ENCODE measurements at regions not wholly inside any gene's neighbourhood (a gene's known extent, or its start where the extent isn't known, plus 50 kb on each side); places are given as distances from the start of the nearest gene placed in this dataset.
A peak's percentile ranks its signal among the peaks of the same experiment; 100 is the strongest.
"Not testable (repeated sequence)": the region's sequence is repeated elsewhere in the genome, so short reads cannot be mapped to it uniquely, and the experiment has no call there.

GRCh38 chrX:68983004-68983857 is 154.4 kb downstream of the EFNB1 start:
- Histone ChIP-seq H3K27ac (ENCODE audit: low read depth, low read length) (no peak overlapping the region), H3K27me3 (ENCODE audit: insufficient read depth, low read length) (no peaks in the 10 kb centered on the region), H3K4me3 (ENCODE audit: low read depth, low read length) (no peak overlapping the region), H3K79me2 (ENCODE audit: control insufficient read depth, insufficient read depth, low read length, unreplicated experiment) (no peaks in the 10 kb centered on the region), H3K4me1 (ENCODE audit: control insufficient read depth, insufficient read depth, low read length, unreplicated experiment) (no peaks in the 10 kb centered on the region), H3K36me3 (ENCODE audit: insufficient read depth, low read length) (no peaks in the 10 kb centered on the region), H2AFZ (ENCODE audit: low read length, unreplicated experiment) (no peak overlapping the region)

GRCh38 chrX:68982476-68982875 is 153.7 kb downstream of the EFNB1 start:
- no peak overlapping the region for H2AFZ ChIP-seq (ENCODE audit: low read length, unreplicated experiment)
- H3K4me1 ChIP-seq (ENCODE audit: control insufficient read depth, insufficient read depth, low read length, unreplicated experiment): no peaks in the 10 kb centered on the region
- H3K4me3 ChIP-seq (ENCODE audit: low read depth, low read length): no peak overlapping the region
- no peaks in the 10 kb centered on the region for H3K36me3 ChIP-seq (ENCODE audit: insufficient read depth, low read length)
- H3K27ac ChIP-seq (ENCODE audit: low read depth, low read length): no peak overlapping the region
- H3K79me2 ChIP-seq (ENCODE audit: control insufficient read depth, insufficient read depth, low read length, unreplicated experiment): no peaks in the 10 kb centered on the region
- no peaks in the 10 kb centered on the region for H3K27me3 ChIP-seq (ENCODE audit: insufficient read depth, low read length)

- Histone ChIP-seq H3K27me3 (ENCODE audit: insufficient read depth, low read length) (no peaks in the 10 kb centered on the region), H3K36me3 (ENCODE audit: insufficient read depth, low read length) (no peaks in the 10 kb centered on the region), H3K4me1 (ENCODE audit: control insufficient read depth, insufficient read depth, low read length, unreplicated experiment) (no peaks in the 10 kb centered on the region), H3K79me2 (ENCODE audit: control insufficient read depth, insufficient read depth, low read length, unreplicated experiment) (no peaks in the 10 kb centered on the region), H3K27ac (ENCODE audit: low read depth, low read length) (no peak overlapping the region), H2AFZ (ENCODE audit: low read length, unreplicated experiment) (no peak overlapping the region), H3K4me3 (ENCODE audit: low read depth, low read length) (no peak overlapping the region)
Observed at GRCh38 chrX:68980906-68981616, 152.2 kb downstream of the EFNB1 start.

- no peaks in the 10 kb centered on the region for H3K27me3 ChIP-seq (ENCODE audit: insufficient read depth, low read length)
- H3K36me3 ChIP-seq (ENCODE audit: insufficient read depth, low read length): no peaks in the 10 kb centered on the region
- no peak overlapping the region for H3K4me3 ChIP-seq (ENCODE audit: low read depth, low read length)
- no peaks in the 10 kb centered on the region for H3K79me2 ChIP-seq (ENCODE audit: control insufficient read depth, insufficient read depth, low read length, unreplicated experiment)
- H3K4me1 ChIP-seq (ENCODE audit: control insufficient read depth, insufficient read depth, low read length, unreplicated experiment): no peaks in the 10 kb centered on the region
- no peak overlapping the region for H2AFZ ChIP-seq (ENCODE audit: low read length, unreplicated experiment)
- no peak overlapping the region for H3K27ac ChIP-seq (ENCODE audit: low read depth, low read length)
Observed at GRCh38 chrX:68978655-68979054, 149.8 kb downstream of the EFNB1 start.

- Histone ChIP-seq H3K4me3 (ENCODE audit: low read depth, low read length) (no peak overlapping the region), H3K4me1 (ENCODE audit: control insufficient read depth, insufficient read depth, low read length, unreplicated experiment) (no peaks in the 10 kb centered on the region), H2AFZ (ENCODE audit: low read length, unreplicated experiment) (no peak overlapping the region), H3K36me3 (ENCODE audit: insufficient read depth, low read length) (no peaks in the 10 kb centered on the region), H3K79me2 (ENCODE audit: control insufficient read depth, insufficient read depth, low read length, unreplicated experiment) (no peaks in the 10 kb centered on the region), H3K27ac (ENCODE audit: low read depth, low read length) (no peak overlapping the region), H3K27me3 (ENCODE audit: insufficient read depth, low read length) (no peaks in the 10 kb centered on the region)
Observed at GRCh38 chrX:68978255-68978654, 149.4 kb downstream of the EFNB1 start.

- no peak overlapping the region for H3K27ac ChIP-seq (ENCODE audit: low read depth, low read length)
- H3K27me3 ChIP-seq (ENCODE audit: insufficient read depth, low read length): no peaks in the 10 kb centered on the region
- no peak overlapping the region for H2AFZ ChIP-seq (ENCODE audit: low read length, unreplicated experiment)
- no peaks in the 10 kb centered on the region for H3K36me3 ChIP-seq (ENCODE audit: insufficient read depth, low read length)
- no peak overlapping the region for H3K4me3 ChIP-seq (ENCODE audit: low read depth, low read length)
- no peaks in the 10 kb centered on the region for H3K79me2 ChIP-seq (ENCODE audit: control insufficient read depth, insufficient read depth, low read length, unreplicated experiment)
- H3K4me1 ChIP-seq (ENCODE audit: control insufficient read depth, insufficient read depth, low read length, unreplicated experiment): no peaks in the 10 kb centered on the region
Observed at GRCh38 chrX:68953331-68953730, 124.5 kb downstream of the EFNB1 start.

- H3K4me3 ChIP-seq (ENCODE audit: low read depth, low read length); H3K36me3 ChIP-seq (ENCODE audit: insufficient read depth, low read length); H3K27ac ChIP-seq (ENCODE audit: low read depth, low read length); H2AFZ ChIP-seq (ENCODE audit: low read length, unreplicated experiment); H3K4me1 ChIP-seq (ENCODE audit: control insufficient read depth, insufficient read depth, low read length, unreplicated experiment); H3K27me3 ChIP-seq (ENCODE audit: insufficient read depth, low read length); H3K79me2 ChIP-seq (ENCODE audit: control insufficient read depth, insufficient read depth, low read length, unreplicated experiment): not testable (repeated sequence)
Observed at GRCh38 chrX:68951942-68952619, 123.3 kb downstream of the EFNB1 start.

- no peaks in the 10 kb centered on the region for H3K79me2 ChIP-seq (ENCODE audit: control insufficient read depth, insufficient read depth, low read length, unreplicated experiment)
- peaks cover 6% of the 10 kb centered on the region for H3K4me1 ChIP-seq (ENCODE audit: control insufficient read depth, insufficient read depth, low read length, unreplicated experiment)
- no peaks in the 10 kb centered on the region for H3K27me3 ChIP-seq (ENCODE audit: insufficient read depth, low read length)
- H3K36me3 ChIP-seq (ENCODE audit: insufficient read depth, low read length): no peaks in the 10 kb centered on the region
- H2AFZ ChIP-seq (ENCODE audit: low read length, unreplicated experiment): no peak overlapping the region
- H3K4me3 ChIP-seq (ENCODE audit: low read depth, low read length): no peak overlapping the region
- no peak overlapping the region for H3K27ac ChIP-seq (ENCODE audit: low read depth, low read length)
Observed at GRCh38 chrX:68950937-68951336, 122.1 kb downstream of the EFNB1 start.

- no peaks in the 10 kb centered on the region for H3K27me3 ChIP-seq (ENCODE audit: insufficient read depth, low read length)
- peaks cover 16% of the 10 kb centered on the region for H3K4me1 ChIP-seq (ENCODE audit: control insufficient read depth, insufficient read depth, low read length, unreplicated experiment)
- no peak overlapping the region for H3K27ac ChIP-seq (ENCODE audit: low read depth, low read length)
- no peak overlapping the region for H2AFZ ChIP-seq (ENCODE audit: low read length, unreplicated experiment)
- no peaks in the 10 kb centered on the region for H3K79me2 ChIP-seq (ENCODE audit: control insufficient read depth, insufficient read depth, low read length, unreplicated experiment)
- no peaks in the 10 kb centered on the region for H3K36me3 ChIP-seq (ENCODE audit: insufficient read depth, low read length)
- no peak overlapping the region for H3K4me3 ChIP-seq (ENCODE audit: low read depth, low read length)
Observed at GRCh38 chrX:68947882-68948605, 119.2 kb downstream of the EFNB1 start.

GRCh38 chrX:68945603-68946228 is 116.9 kb downstream of the EFNB1 start:
- H2AFZ ChIP-seq (ENCODE audit: low read length, unreplicated experiment): peak overlapping the region; percentile 14
- no peak overlapping the region for H3K4me3 ChIP-seq (ENCODE audit: low read depth, low read length)
- H3K27me3 ChIP-seq (ENCODE audit: insufficient read depth, low read length): no peaks in the 10 kb centered on the region
- no peaks in the 10 kb centered on the region for H3K36me3 ChIP-seq (ENCODE audit: insufficient read depth, low read length)
- H3K27ac ChIP-seq (ENCODE audit: low read depth, low read length): peak overlapping the region; percentile 79
- H3K4me1 ChIP-seq (ENCODE audit: control insufficient read depth, insufficient read depth, low read length, unreplicated experiment): peaks cover 19% of the 10 kb centered on the region
- no peaks in the 10 kb centered on the region for H3K79me2 ChIP-seq (ENCODE audit: control insufficient read depth, insufficient read depth, low read length, unreplicated experiment)
